ENCODE measurements at regions not wholly inside any gene's neighbourhood (a gene's known extent, or its start where the extent isn't known, plus 50 kb on each side); places are given as distances from the start of the nearest gene placed in this dataset.
"Not testable (repeated sequence)": the region's sequence is repeated elsewhere in the genome, so short reads cannot be mapped to it uniquely, and the experiment has no call there.

DNA sequence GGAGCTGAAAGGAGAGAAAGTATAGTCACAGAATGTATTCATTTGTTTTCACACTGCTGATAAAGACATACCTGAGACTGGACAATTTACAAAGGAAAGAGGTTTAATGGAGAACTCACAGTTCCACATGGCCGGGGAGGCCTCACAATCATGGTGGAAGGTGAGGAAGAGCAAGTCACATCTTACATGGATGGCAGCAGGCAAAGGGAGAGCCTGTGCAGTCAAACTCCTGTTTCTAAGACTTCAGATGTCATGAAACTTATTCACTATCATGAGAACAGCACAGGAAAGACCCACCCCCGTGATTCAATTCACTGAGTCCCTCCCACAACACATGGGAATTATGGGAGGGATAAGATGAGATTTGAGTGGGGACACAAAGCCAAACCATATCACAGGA, 224.7 kb downstream of the LNPK start:
- not testable (repeated sequence) for TF ChIP-seq RAD21 (IDR thresholded peaks at IDR 0.05; ENCODE audit: low read depth); POLR2A (IDR thresholded peaks at IDR 0.05; ENCODE audit: borderline replicate concordance, extremely low read depth, insufficient read depth, insufficient read length); POLR2AphosphoS5 (IDR thresholded peaks at IDR 0.05; ENCODE audit: low read depth, low read length)
- TF ChIP-seq, protein P1, sequence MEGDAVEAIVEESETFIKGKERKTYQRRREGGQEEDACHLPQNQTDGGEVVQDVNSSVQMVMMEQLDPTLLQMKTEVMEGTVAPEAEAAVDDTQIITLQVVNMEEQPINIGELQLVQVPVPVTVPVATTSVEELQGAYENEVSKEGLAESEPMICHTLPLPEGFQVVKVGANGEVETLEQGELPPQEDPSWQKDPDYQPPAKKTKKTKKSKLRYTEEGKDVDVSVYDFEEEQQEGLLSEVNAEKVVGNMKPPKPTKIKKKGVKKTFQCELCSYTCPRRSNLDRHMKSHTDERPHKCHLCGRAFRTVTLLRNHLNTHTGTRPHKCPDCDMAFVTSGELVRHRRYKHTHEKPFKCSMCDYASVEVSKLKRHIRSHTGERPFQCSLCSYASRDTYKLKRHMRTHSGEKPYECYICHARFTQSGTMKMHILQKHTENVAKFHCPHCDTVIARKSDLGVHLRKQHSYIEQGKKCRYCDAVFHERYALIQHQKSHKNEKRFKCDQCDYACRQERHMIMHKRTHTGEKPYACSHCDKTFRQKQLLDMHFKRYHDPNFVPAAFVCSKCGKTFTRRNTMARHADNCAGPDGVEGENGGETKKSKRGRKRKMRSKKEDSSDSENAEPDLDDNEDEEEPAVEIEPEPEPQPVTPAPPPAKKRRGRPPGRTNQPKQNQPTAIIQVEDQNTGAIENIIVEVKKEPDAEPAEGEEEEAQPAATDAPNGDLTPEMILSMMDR (IDR thresholded peaks at IDR 0.05 in 2 of 3, conservative IDR thresholded peaks at IDR 0.05 in 1 of 3; ENCODE audit: borderline replicate concordance in 1 of 3, insufficient read depth in 1 of 3, low read depth in 2 of 3, low read length in 2 of 3), result not testable (repeated sequence)
